Stomach (tissue), 8 donors: ENCODE measurements at regions not wholly inside any gene's neighbourhood (a gene's known extent, or its start where the extent isn't known, plus 50 kb on each side); places are given as distances from the start of the nearest gene placed in this dataset.

Source experiments
- DNase-seq, 2 donors: peaks; one replicate each; pipeline versions ENCODE4 v3.0.0 to v3.0.0-alpha.2; 2013 to 2019
- H3K27ac ChIP-seq, 5 donors: fragments of 200-600 bp in 4 of 5; sonication (generic) in 4 of 5; one replicate each; pipeline ENCODE4 v1.5.1; 2013 to 2019; ENCODE audit warnings: mild to moderate bottlenecking in 1 of 5, moderate library complexity in 1 of 5
- H3K27me3 ChIP-seq, 3 donors: fragments of 200-600 bp; sonication (generic); one replicate each; pipeline ENCODE4 v1.5.1; 2017 to 2019; ENCODE audit warnings: mixed run types in 1 of 3
- H3K36me3 ChIP-seq, 4 donors: fragments of 200-600 bp; sonication (generic); 1 replicate in 3 of 4; 2 replicates in 1 of 4; pipeline ENCODE4 v1.5.1; 2016 to 2019
- H3K4me1 ChIP-seq, 4 donors: fragments of 200-600 bp; sonication (generic); one replicate each; pipeline ENCODE4 v1.5.1; 2016 to 2019
- H3K4me3 ChIP-seq, 4 donors: fragments of 200-600 bp; sonication (generic) in 3 of 4; one replicate each; pipeline ENCODE4 v1.5.1; 2016 to 2019; ENCODE audit warnings: mild to moderate bottlenecking in 1 of 4
- H3K9me3 ChIP-seq, 4 donors: fragments of 200-600 bp; sonication (generic); one replicate each; pipeline ENCODE4 v1.5.1; 2016 to 2019
- CTCF ChIP-seq, 7 experiments: fragments of 450-650 bp in 4 of 7; fragments of 200-600 bp in 3 of 7; sonication (generic) in 3 of 7; IDR thresholded peaks; one replicate each; pipeline ENCODE4 v1.5.1; 2016 to 2019; ENCODE audit warnings: antibody characterized with exemption in 7 of 7, control low read depth in 2 of 7, mild to moderate bottlenecking in 1 of 7
- EP300 ChIP-seq: sonication (generic); formaldehyde crosslinking; IDR thresholded peaks from one replicate; pipeline ENCODE4 v1.6.1; 2017; ENCODE audit warnings: antibody characterized with exemption
- POLR2A ChIP-seq, 4 donors: fragments of 450-650 bp; IDR thresholded peaks; one replicate each; pipeline ENCODE4 v1.6.1; 2016; ENCODE audit warnings: antibody characterized with exemption in 4 of 4, control low read depth in 2 of 4, mild to moderate bottlenecking in 1 of 4, moderate library complexity in 1 of 4
- POLR2AphosphoS5 ChIP-seq, 3 donors: sonication (generic); formaldehyde crosslinking; IDR thresholded peaks; one replicate each; pipeline ENCODE4 v1.6.1; 2016; ENCODE audit warnings: antibody characterized with exemption in 3 of 3
- WGBS, 5 donors: extraction: QIAGEN DNeasy Blood & Tissue Kit in 3 of 5; methylation state at CpG; one replicate each; pipeline versions ENCODE4 v1.1.5 to v1.1.7; 2013 to 2018; 5-methylcytosine and 5-hydroxymethylcytosine counted together
- intact Hi-C: fragments of 100-400 bp; cut with DNase I; formaldehyde crosslinking; loops from one replicate; pipeline ENCODE4 v1.15.1; 2023; ENCODE audit warnings: low total_unique reads
- donor health status: healthy with polysubstance abuse.
- donor health status: Bipolar disorder and iron deficiency.
- donor health status: healthy.

GRCh38 chrX:25343060-25343459 is 327.3 kb upstream of the ARX start:
- 24 to 41% (median 27%) methylated on average over 1 of the region's 1 CpG for WGBS, 5 donors
- Histone ChIP-seq H3K27me3 (no peaks in the 10 kb centered on the region), H3K4me3 (no peak overlapping the region), H3K9me3 (peaks cover 0 to 20% (median 5%) of the 10 kb centered on the region in 4 donors), H3K27ac (no peak overlapping the region), H3K4me1 (no peaks in the 10 kb centered on the region), H3K36me3 (no peaks in the 10 kb centered on the region)
- TF ChIP-seq POLR2AphosphoS5 (IDR thresholded peaks at IDR 0.05) (no peak), EP300 (no peak), POLR2A (IDR thresholded peaks at IDR 0.05) (no peak), CTCF (IDR thresholded peaks at IDR 0.05) (no peak)
- intact Hi-C loops = no loop called here
- DNase-seq = no peak

DNA sequence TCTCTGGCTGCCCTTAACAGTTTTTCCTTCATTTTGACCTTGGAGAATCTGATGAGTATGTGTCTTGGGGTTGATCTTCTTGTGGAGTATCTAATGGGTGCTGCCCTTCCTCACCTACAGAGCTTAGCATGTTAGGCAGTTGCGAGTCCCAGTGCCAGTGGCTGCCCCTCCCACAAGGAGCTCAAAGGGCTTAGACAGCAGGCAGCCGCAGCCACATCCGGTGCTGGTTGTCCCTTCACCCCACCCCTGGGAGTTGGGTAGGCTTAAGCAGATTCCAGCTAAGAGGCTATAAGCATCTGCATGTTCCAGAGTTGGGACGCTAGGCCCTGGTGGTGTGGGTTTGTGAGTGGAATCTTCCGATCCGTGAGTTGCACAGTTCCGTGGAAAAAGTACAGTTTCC is 322.1 kb upstream of the ARX start:
- H3K4me3 ChIP-seq = no peak overlapping the region
- no peaks in the 10 kb centered on the region for H3K27me3 ChIP-seq
- H3K9me3 ChIP-seq = peaks cover 0 to 24% (median 12%) of the 10 kb centered on the region in 4 donors
- 80 to 100% (median 93%) methylated on average over 2 to 7 of the region's 7 CpGs for WGBS, 5 donors
- no peak overlapping the region for H3K27ac ChIP-seq
- intact Hi-C loops = no loop called here
- no peak for DNase-seq
- no peaks in the 10 kb centered on the region for H3K36me3 ChIP-seq
- H3K4me1 ChIP-seq = no peaks in the 10 kb centered on the region
- TF ChIP-seq CTCF (IDR thresholded peaks at IDR 0.05) = no peak
- no peak for TF ChIP-seq POLR2AphosphoS5 (IDR thresholded peaks at IDR 0.05)
- no peak for TF ChIP-seq POLR2A (IDR thresholded peaks at IDR 0.05)

DNA sequence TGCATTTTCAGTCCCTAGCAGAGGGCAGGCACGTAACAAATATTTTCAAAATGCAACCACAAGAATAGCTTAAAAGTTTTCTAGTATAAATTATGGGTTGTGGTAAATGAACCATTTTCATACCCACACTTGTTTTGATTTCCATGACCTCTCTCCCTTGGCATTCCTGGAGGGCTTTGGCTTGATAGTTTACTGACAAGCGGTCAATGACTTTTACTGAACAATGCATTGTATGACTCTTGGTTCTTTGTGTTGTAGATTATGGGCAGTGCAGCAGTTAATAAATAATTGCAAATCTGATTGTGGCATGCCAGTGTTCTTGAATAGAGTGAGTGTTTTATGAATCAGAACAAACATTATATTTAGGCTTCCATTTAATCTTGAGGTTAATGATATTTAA is 285.2 kb upstream of the ARX start:
- Histone ChIP-seq H3K4me3 (no peak overlapping the region), H3K36me3 (no peaks in the 10 kb centered on the region), H3K27ac (no peak overlapping the region), H3K4me1 (no peaks in the 10 kb centered on the region), H3K27me3 (no peaks in the 10 kb centered on the region), H3K9me3 (no peaks in the 10 kb centered on the region)
- intact Hi-C loops = no loop called here
- WGBS, 5 donors = 52 to 78% (median 59%) methylated on average over 2 of the region's 2 CpGs
- TF ChIP-seq POLR2AphosphoS5 (IDR thresholded peaks at IDR 0.05) (no peak), EP300 (no peak), POLR2A (IDR thresholded peaks at IDR 0.05) (no peak), CTCF (IDR thresholded peaks at IDR 0.05) (no peak)
- no peak for DNase-seq

- intact Hi-C loops = no loop called here
- no peak for DNase-seq
- Histone ChIP-seq H3K36me3 (no peaks in the 10 kb centered on the region), H3K27ac (no peak overlapping the region), H3K9me3 (no peaks in the 10 kb centered on the region), H3K27me3 (no peaks in the 10 kb centered on the region), H3K4me1 (no peaks in the 10 kb centered on the region), H3K4me3 (no peak overlapping the region)
- TF ChIP-seq CTCF (IDR thresholded peaks at IDR 0.05) (no peak), POLR2AphosphoS5 (IDR thresholded peaks at IDR 0.05) (no peak), POLR2A (IDR thresholded peaks at IDR 0.05) (no peak), EP300 (no peak)
- 29 to 61% (median 44%) methylated on average over 1 of the region's 1 CpG for WGBS, 5 donors
Measured at GRCh38 chrX:25296850-25297249, 281.1 kb upstream of the ARX start.
